Osteoblast (primary cell): ENCODE measurements at regions not wholly inside any gene's neighbourhood (a gene's known extent, or its start where the extent isn't known, plus 50 kb on each side); places are given as distances from the start of the nearest gene placed in this dataset.

Source experiments
- DNase-seq: peaks from one replicate; pipeline ENCODE4 v3.0.0; 2011; ENCODE audit warnings: low spot score, mixed read lengths; ENCODE audit not compliant: insufficient read length; ENCODE audit errors: missing footprints
- H2AFZ ChIP-seq: 2 replicates; pipeline ENCODE4 v1.6.0; 2011; ENCODE audit warnings: mild to moderate bottlenecking, low read length
- H3K27ac ChIP-seq: 2 replicates; pipeline ENCODE4 v1.5.1; 2011; ENCODE audit warnings: mild to moderate bottlenecking, low read depth, low read length, moderate library complexity
- H3K27me3 ChIP-seq: 2 replicates; pipeline ENCODE4 v1.6.0; 2012; ENCODE audit warnings: mild to moderate bottlenecking, control low read depth, inconsistent platforms, low read length, moderate library complexity; ENCODE audit not compliant: insufficient read depth
- H3K36me3 ChIP-seq: 2 replicates; pipeline ENCODE4 v1.5.1; 2011; ENCODE audit warnings: mild to moderate bottlenecking, low read length, control low read depth, moderate library complexity; ENCODE audit not compliant: insufficient read depth
- H3K4me1 ChIP-seq: 2 replicates; pipeline ENCODE4 v1.5.1; 2011; ENCODE audit warnings: mild to moderate bottlenecking, low read length, control low read depth, moderate library complexity; ENCODE audit not compliant: insufficient read depth
- H3K4me2 ChIP-seq: 2 replicates; pipeline ENCODE4 v1.6.0; 2011; ENCODE audit warnings: mild to moderate bottlenecking, low read length; ENCODE audit not compliant: insufficient read depth
- H3K4me3 ChIP-seq: fragments of 200-600 bp; sonication (generic); 3 replicates; pipeline ENCODE4 v1.5.1; 2012; ENCODE audit warnings: mild to moderate bottlenecking, low read length, inconsistent platforms; ENCODE audit not compliant: insufficient read depth
- H3K79me2 ChIP-seq: 2 replicates; pipeline ENCODE4 v1.6.0; 2012; ENCODE audit warnings: mild to moderate bottlenecking, low read length, control low read depth, inconsistent platforms; ENCODE audit not compliant: insufficient read depth
- H3K9me3 ChIP-seq: 2 replicates; pipeline ENCODE4 v1.5.1; 2011; ENCODE audit warnings: low read depth, low read length, control low read depth
- H4K20me1 ChIP-seq: 2 replicates; pipeline ENCODE4 v1.6.0; 2012; ENCODE audit warnings: mild to moderate bottlenecking, low read length, control low read depth; ENCODE audit not compliant: insufficient read depth
- TF ChIP-seq, protein P1 (sequence below): IDR thresholded peaks from 2 replicates; pipeline ENCODE4 v1.5.1; 2011; ENCODE audit warnings: mild to moderate bottlenecking, low read depth, low read length, moderate library complexity; ENCODE audit errors: extremely low read depth

GRCh38 chr6:93586306-93586705, 166.9 kb upstream of the EPHA7 start:
- H4K20me1 ChIP-seq = no peaks in the 10 kb centered on the region
- H3K27ac ChIP-seq = no peak overlapping the region
- H3K36me3 ChIP-seq = no peaks in the 10 kb centered on the region
- H3K79me2 ChIP-seq = no peaks in the 10 kb centered on the region
- no peak overlapping the region for H2AFZ ChIP-seq
- H3K4me3 ChIP-seq = no peak overlapping the region
- DNase-seq = no peak
- H3K4me2 ChIP-seq = no peak overlapping the region
- no peaks in the 10 kb centered on the region for H3K4me1 ChIP-seq
- H3K27me3 ChIP-seq = no peaks in the 10 kb centered on the region
- TF ChIP-seq, protein P1, sequence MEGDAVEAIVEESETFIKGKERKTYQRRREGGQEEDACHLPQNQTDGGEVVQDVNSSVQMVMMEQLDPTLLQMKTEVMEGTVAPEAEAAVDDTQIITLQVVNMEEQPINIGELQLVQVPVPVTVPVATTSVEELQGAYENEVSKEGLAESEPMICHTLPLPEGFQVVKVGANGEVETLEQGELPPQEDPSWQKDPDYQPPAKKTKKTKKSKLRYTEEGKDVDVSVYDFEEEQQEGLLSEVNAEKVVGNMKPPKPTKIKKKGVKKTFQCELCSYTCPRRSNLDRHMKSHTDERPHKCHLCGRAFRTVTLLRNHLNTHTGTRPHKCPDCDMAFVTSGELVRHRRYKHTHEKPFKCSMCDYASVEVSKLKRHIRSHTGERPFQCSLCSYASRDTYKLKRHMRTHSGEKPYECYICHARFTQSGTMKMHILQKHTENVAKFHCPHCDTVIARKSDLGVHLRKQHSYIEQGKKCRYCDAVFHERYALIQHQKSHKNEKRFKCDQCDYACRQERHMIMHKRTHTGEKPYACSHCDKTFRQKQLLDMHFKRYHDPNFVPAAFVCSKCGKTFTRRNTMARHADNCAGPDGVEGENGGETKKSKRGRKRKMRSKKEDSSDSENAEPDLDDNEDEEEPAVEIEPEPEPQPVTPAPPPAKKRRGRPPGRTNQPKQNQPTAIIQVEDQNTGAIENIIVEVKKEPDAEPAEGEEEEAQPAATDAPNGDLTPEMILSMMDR = no peak
- no peaks in the 10 kb centered on the region for H3K9me3 ChIP-seq

GRCh38 chr6:93584300-93584699, 164.9 kb upstream of the EPHA7 start:
- Histone ChIP-seq H3K4me3 (no peak overlapping the region), H3K27ac (no peak overlapping the region), H3K79me2 (no peaks in the 10 kb centered on the region), H3K4me2 (no peak overlapping the region), H3K36me3 (no peaks in the 10 kb centered on the region), H4K20me1 (no peaks in the 10 kb centered on the region), H3K27me3 (no peaks in the 10 kb centered on the region), H3K9me3 (no peaks in the 10 kb centered on the region), H3K4me1 (no peaks in the 10 kb centered on the region), H2AFZ (no peak overlapping the region)
- TF ChIP-seq, protein P1 = no peak
- DNase-seq = no peak

DNA sequence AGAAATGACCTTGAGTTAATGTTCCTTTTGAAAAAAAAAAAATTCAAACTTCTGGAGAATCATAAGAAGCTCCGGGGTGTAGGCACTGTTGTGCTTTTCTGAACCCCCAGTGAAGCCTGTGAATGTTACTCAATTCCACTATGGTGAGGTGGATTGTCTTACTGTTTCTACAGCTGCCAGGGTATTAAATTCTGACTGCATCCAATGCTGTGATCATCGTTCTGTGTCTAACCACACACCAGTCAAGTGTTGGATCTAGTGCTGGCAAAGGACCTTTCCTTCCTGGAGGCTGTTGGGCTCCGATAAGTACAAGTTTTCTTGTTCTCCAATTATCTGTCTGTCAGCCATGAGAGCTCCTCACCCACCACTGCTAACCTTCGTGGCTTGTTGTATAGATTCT, 162.0 kb upstream of the EPHA7 start:
- H3K4me1 ChIP-seq = no peaks in the 10 kb centered on the region
- no peaks in the 10 kb centered on the region for H3K79me2 ChIP-seq
- no peak overlapping the region for H2AFZ ChIP-seq
- H4K20me1 ChIP-seq = no peaks in the 10 kb centered on the region
- H3K27ac ChIP-seq = no peak overlapping the region
- H3K27me3 ChIP-seq = no peaks in the 10 kb centered on the region
- no peak for DNase-seq
- H3K36me3 ChIP-seq = no peaks in the 10 kb centered on the region
- H3K4me3 ChIP-seq = no peak overlapping the region
- no peak overlapping the region for H3K4me2 ChIP-seq
- TF ChIP-seq, protein P1 = no peak
- no peaks in the 10 kb centered on the region for H3K9me3 ChIP-seq

GRCh38 chr6:93580446-93580845, 161.1 kb upstream of the EPHA7 start:
- H4K20me1 ChIP-seq = no peaks in the 10 kb centered on the region
- H3K36me3 ChIP-seq = no peaks in the 10 kb centered on the region
- H2AFZ ChIP-seq = no peak overlapping the region
- no peak overlapping the region for H3K4me3 ChIP-seq
- no peak for DNase-seq
- H3K27me3 ChIP-seq = no peaks in the 10 kb centered on the region
- no peaks in the 10 kb centered on the region for H3K4me1 ChIP-seq
- no peak overlapping the region for H3K27ac ChIP-seq
- no peaks in the 10 kb centered on the region for H3K9me3 ChIP-seq
- no peak overlapping the region for H3K4me2 ChIP-seq
- TF ChIP-seq, protein P1 = no peak
- no peaks in the 10 kb centered on the region for H3K79me2 ChIP-seq
